ENCODE measurements at regions not wholly inside any gene's neighbourhood (a gene's known extent, or its start where the extent isn't known, plus 50 kb on each side); places are given as distances from the start of the nearest gene placed in this dataset.

DNA sequence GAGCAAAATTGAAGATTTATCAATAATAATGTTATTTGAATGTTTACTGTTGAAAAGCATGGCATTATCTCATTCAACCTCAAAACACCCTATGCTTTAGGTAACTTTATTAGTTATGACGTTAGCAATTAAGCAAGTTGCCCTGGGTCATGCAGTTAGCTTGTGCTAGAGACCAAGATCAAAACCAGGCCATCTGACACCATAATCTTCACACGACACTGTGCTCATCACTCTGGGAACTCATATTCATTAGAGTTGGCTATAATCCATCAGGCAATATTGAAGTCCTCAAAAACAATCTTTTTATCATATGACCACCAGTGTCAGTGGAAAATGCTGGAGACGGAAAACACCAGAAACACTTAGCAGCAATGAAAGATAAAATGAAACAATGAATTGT is 253.5 kb downstream of the PCDH20 start:
- TF ChIP-seq CTCF (conservative IDR thresholded peaks at IDR 0.05; ENCODE audit: control insufficient read depth, insufficient read depth, low read depth, low read length): no peak
- no peak for DNase-seq (ENCODE audit: low read depth)

GRCh38 chr13:61156753-61157152 is 258.9 kb downstream of the PCDH20 start:
- no peak for DNase-seq (ENCODE audit: low read depth)
- H3K4me3 ChIP-seq (ENCODE audit: control insufficient read depth, low read depth, low read length): no peak overlapping the region
- TF ChIP-seq CTCF (conservative IDR thresholded peaks at IDR 0.05; ENCODE audit: control insufficient read depth, insufficient read depth, low read depth, low read length): no peak

More for the DNA sequence above, 253.5 kb downstream of the PCDH20 start:
- H3K4me3 ChIP-seq (ENCODE audit: control insufficient read depth, low read depth, low read length): no peak overlapping the region

GRCh38 chr13:61151062-61151461 is 264.6 kb downstream of the PCDH20 start:
- no peak for DNase-seq (ENCODE audit: low read depth)
- TF ChIP-seq CTCF (conservative IDR thresholded peaks at IDR 0.05; ENCODE audit: control insufficient read depth, insufficient read depth, low read depth, low read length): no peak

DNA sequence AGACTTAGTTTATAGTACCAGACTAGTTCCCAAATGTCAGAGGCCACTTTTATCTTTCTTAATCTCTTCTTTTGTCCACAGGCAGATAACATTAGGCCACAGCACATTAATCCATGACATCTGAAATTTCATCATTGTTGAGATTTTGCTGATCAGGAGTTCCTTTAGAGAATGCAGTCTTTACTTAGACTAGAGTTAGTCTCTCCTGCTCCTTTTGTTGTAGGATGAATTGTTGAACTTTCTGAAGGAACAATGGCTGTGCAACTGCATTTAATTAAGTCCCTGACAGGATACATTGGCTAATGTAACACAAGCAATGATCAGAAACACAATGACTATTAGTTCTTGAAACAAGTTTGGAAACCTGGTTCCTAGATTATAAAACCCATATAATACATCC is 266.3 kb downstream of the PCDH20 start:
- no peak overlapping the region for H3K4me3 ChIP-seq (ENCODE audit: control insufficient read depth, low read depth, low read length)
- no peak for DNase-seq (ENCODE audit: low read depth)
- no peak for TF ChIP-seq CTCF (conservative IDR thresholded peaks at IDR 0.05; ENCODE audit: control insufficient read depth, insufficient read depth, low read depth, low read length)

More at GRCh38 chr13:61151062-61151461, 264.6 kb downstream of the PCDH20 start:
- no peak overlapping the region for H3K4me3 ChIP-seq (ENCODE audit: control insufficient read depth, low read depth, low read length)

DNA sequence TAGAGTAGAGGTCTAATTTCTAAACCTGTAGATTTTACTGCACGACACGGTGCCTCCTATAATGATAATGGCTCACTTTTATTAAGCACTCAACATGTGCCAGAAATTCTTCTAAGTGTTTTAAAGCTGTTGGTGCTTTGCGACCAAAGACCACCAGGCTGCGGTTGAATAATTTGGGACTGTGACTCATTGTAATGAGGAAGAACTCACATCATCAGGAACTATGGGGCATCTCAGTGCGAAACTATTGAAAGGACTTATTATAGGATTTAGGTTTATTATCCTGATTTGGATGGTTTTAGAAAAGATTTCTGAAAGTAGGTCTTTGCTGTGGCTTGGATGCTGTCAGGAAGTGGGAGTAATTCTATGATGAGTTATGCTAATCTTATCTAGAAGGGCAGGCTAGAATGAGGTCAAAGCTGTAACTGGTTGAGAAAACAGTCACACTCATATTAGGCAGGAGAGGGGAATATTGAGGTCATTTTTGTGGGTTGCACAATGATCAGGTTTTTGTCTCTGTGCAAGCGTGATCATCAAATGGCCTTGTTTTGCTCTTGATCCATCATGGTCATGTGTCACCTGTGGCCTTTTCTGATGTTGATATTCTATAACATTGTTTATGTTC is 266.8 kb downstream of the PCDH20 start:
- no peak for TF ChIP-seq CTCF (conservative IDR thresholded peaks at IDR 0.05; ENCODE audit: control insufficient read depth, insufficient read depth, low read depth, low read length)
- DNase-seq (ENCODE audit: low read depth): no peak
- no peak overlapping the region for H3K4me3 ChIP-seq (ENCODE audit: control insufficient read depth, low read depth, low read length)

DNA sequence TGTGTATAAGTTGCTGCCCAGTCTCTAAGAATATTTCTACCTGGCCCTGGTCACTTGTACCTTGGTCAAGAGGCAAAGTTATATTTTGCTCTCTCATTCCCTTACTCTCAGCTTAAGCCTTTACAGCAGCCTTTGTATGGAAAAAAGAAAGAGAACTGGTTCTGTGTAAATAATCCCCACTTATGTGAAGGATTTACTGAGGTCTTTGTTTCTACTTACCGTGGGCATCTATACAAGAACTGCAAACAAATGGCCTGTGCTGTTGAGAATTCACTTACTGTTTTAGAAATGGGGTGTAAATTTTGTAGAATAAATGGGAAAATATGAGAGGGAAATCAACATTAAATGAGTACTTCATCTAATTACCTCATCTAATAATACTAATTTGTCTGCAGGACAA is 267.4 kb downstream of the PCDH20 start:
- no peak for DNase-seq (ENCODE audit: low read depth)
- no peak overlapping the region for H3K4me3 ChIP-seq (ENCODE audit: control insufficient read depth, low read depth, low read length)
- TF ChIP-seq CTCF (conservative IDR thresholded peaks at IDR 0.05; ENCODE audit: control insufficient read depth, insufficient read depth, low read depth, low read length): no peak

DNA sequence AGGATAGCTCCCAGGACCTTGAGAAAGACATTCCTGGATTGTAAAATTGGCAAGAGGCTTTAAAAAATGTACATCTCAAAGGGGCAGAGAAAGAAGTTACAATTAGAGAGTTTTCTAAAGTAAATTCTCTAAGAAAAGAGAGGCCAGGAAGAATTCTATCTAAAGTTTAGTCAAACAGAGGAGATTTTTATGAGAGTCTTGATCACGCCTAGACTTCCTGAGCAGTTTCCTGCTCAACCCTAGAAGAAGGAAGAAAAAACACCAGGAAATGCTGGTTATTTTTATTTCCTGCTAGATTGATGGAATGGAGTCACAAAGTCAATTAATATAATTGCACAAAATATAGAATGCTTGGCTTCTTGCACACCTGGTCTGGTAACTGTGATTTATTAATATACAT is 269.1 kb downstream of the PCDH20 start:
- no peak overlapping the region for H3K4me3 ChIP-seq (ENCODE audit: control insufficient read depth, low read depth, low read length)
- DNase-seq (ENCODE audit: low read depth): no peak
- TF ChIP-seq CTCF (conservative IDR thresholded peaks at IDR 0.05; ENCODE audit: control insufficient read depth, insufficient read depth, low read depth, low read length): no peak
